Lung microvascular endothelial cell (primary cell): ENCODE measurements at regions not wholly inside any gene's neighbourhood (a gene's known extent, or its start where the extent isn't known, plus 50 kb on each side); places are given as distances from the start of the nearest gene placed in this dataset.

Experiments used
- DNase-seq, 2 donors: peaks; one replicate each; pipeline versions ENCODE4 v3.0.0 to v3.0.0-alpha.2; 2010; ENCODE audit warnings: low read depth in 2 of 2

GRCh38 chr18:10032331-10033015 is 118.7 kb downstream of the VAPA start:
- peak; percentile 13 to 36 for DNase-seq

GRCh38 chr18:10033016-10033399 is 119.2 kb downstream of the VAPA start:
- DNase-seq, result no peak

- no peak for DNase-seq
These were observed 121.6 kb downstream of the VAPA start for GRCh38 chr18:10035281-10035991.

- no peak for DNase-seq
These were observed 122.7 kb downstream of the VAPA start for GRCh38 chr18:10036479-10036878.

- DNase-seq, result no peak
These were observed 123.4 kb downstream of the VAPA start for GRCh38 chr18:10037181-10037580.

GRCh38 chr18:10038268-10038667 is 124.5 kb downstream of the VAPA start:
- DNase-seq, result no peak

- peak in 1 of 2 donors; percentile 57 for DNase-seq
These were observed 126.6 kb downstream of the VAPA start for GRCh38 chr18:10040287-10041011.

GRCh38 chr18:10041180-10041579 is 127.4 kb downstream of the VAPA start:
- DNase-seq, result peak in 1 of 2 donors; percentile 15

GRCh38 chr18:10042492-10042891 is 128.7 kb downstream of the VAPA start:
- DNase-seq, result no peak

GRCh38 chr18:10044054-10044453 is 130.2 kb downstream of the VAPA start:
- no peak for DNase-seq

- DNase-seq, result no peak
These were observed 131.6 kb downstream of the VAPA start for GRCh38 chr18:10045296-10045891.

GRCh38 chr18:10046178-10046807 is 132.5 kb downstream of the VAPA start:
- no peak for DNase-seq

- DNase-seq, result peak in 1 of 2 donors; percentile 40
These were observed 133.4 kb downstream of the VAPA start for GRCh38 chr18:10047237-10047636.

- DNase-seq, result no peak
These were observed 135.9 kb downstream of the VAPA start for GRCh38 chr18:10049747-10050146.

GRCh38 chr18:10050956-10051355 is 137.1 kb downstream of the VAPA start:
- no peak for DNase-seq

- peak in 1 of 2 donors; percentile 56 for DNase-seq
These were observed 138.2 kb downstream of the VAPA start for GRCh38 chr18:10051877-10052631.

GRCh38 chr18:10052871-10053270 is 139.1 kb downstream of the VAPA start:
- DNase-seq, result no peak

- no peak for DNase-seq
These were observed 140.0 kb downstream of the VAPA start for GRCh38 chr18:10053861-10054260.

GRCh38 chr18:10054366-10054765 is 140.6 kb downstream of the VAPA start:
- no peak for DNase-seq

GRCh38 chr18:10055125-10055750 is 141.4 kb downstream of the VAPA start:
- peak; percentile 40 to 57 for DNase-seq
